Right atrium auricular region (tissue), 2 donors: ENCODE measurements at regions not wholly inside any gene's neighbourhood (a gene's known extent, or its start where the extent isn't known, plus 50 kb on each side); places are given as distances from the start of the nearest gene placed in this dataset.

Experiments used
- DNase-seq: peaks from one replicate; pipeline ENCODE4 v3.0.0-alpha.2; 2019; ENCODE audit warnings: low spot score
- H3K27ac ChIP-seq, 2 donors: fragments of 200-600 bp; sonication (generic); 1 replicate in 1 of 2; 2 replicates in 1 of 2; pipeline ENCODE4 v1.5.1; 2016 to 2019
- H3K27me3 ChIP-seq, 2 donors: fragments of 200-600 bp; sonication (generic); one replicate each; pipeline versions ENCODE4 v1.5.1 to v1.6.0; 2017 to 2019
- H3K36me3 ChIP-seq: fragments of 200-600 bp; sonication (generic); one replicate; pipeline ENCODE4 v1.5.1; 2016
- H3K4me1 ChIP-seq, 2 donors: fragments of 200-600 bp; sonication (generic); one replicate each; pipeline versions ENCODE4 v1.5.1 to v1.6.0; 2017 to 2019
- H3K4me3 ChIP-seq, 2 donors: fragments of 200-600 bp; sonication (generic); 1 replicate in 1 of 2; 2 replicates in 1 of 2; pipeline ENCODE4 v1.5.1; 2017 to 2019; ENCODE audit warnings: mild to moderate bottlenecking in 1 of 2, moderate library complexity in 1 of 2
- H3K9me3 ChIP-seq, 2 donors: fragments of 200-600 bp; sonication (generic); one replicate each; pipeline ENCODE4 v1.5.1; 2019
- CTCF ChIP-seq, 2 donors: fragments of 200-600 bp; sonication (generic); IDR thresholded peaks; one replicate each; pipeline ENCODE4 v1.5.1; 2019; ENCODE audit warnings: antibody characterized with exemption in 2 of 2

DNA sequence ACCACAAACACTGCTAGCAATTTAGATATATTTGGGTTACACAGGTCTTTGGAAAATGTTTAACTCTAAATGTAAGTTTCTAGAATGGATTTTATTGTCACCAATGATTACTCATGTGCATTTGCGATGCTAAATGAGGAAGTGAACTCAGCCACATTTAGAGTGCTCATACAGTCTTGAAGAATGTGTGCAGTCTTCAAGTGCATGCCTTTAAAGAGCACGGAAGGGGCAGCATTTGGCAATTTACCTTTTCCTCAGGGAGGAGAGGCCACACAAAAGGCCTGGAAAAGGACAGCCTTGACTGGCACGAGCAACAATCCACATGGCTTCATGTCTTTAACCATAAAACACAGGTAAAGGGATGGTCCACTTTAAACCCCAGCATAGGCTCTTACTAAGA lies 78.5 kb upstream of the STK17B start:
- no peaks in the 10 kb centered on the region for H3K36me3 ChIP-seq
- H3K4me3 ChIP-seq: no peak overlapping the region
- no peak for TF ChIP-seq CTCF (IDR thresholded peaks at IDR 0.05)
- DNase-seq: no peak
- peaks cover 0 to 15% of the 10 kb centered on the region in 2 donors for H3K4me1 ChIP-seq
- no peak overlapping the region for H3K27ac ChIP-seq
- H3K9me3 ChIP-seq: no peaks in the 10 kb centered on the region
- no peaks in the 10 kb centered on the region for H3K27me3 ChIP-seq

DNA sequence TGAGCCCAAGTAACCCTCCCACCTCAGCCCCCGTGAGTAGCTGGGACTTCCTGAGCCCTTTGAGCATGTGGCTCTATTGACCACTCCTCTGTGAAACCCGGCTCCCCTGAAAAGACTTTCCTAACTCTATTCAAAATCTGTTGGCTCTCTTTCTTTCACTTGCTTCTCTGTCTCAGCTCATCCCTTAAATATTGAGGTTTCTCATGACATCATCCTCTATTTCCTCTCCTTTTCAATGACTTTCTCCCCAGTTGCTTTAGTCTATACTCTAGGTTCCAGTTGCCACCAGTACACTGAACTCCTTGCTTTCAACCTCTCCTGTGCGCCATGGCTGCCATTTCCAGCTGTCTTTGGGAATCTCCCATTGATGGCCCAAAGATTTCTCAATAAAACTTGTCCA lies 79.8 kb upstream of the STK17B start:
- Histone ChIP-seq H3K27me3 (no peaks in the 10 kb centered on the region), H3K27ac (no peak overlapping the region), H3K4me3 (no peak overlapping the region), H3K4me1 (peaks cover 0 to 15% of the 10 kb centered on the region in 2 donors), H3K36me3 (no peaks in the 10 kb centered on the region), H3K9me3 (no peaks in the 10 kb centered on the region)
- TF ChIP-seq CTCF (IDR thresholded peaks at IDR 0.05): no peak
- DNase-seq: no peak

GRCh38 chr2:196252408-196253115 lies 81.2 kb upstream of the STK17B start:
- Histone ChIP-seq H3K27me3 (no peaks in the 10 kb centered on the region), H3K36me3 (no peaks in the 10 kb centered on the region), H3K9me3 (no peaks in the 10 kb centered on the region), H3K4me3 (no peak overlapping the region), H3K27ac (no peak overlapping the region), H3K4me1 (peaks cover 0 to 8% of the 10 kb centered on the region in 2 donors)
- TF ChIP-seq CTCF (IDR thresholded peaks at IDR 0.05): no peak
- no peak for DNase-seq

- no peak overlapping the region for H3K27ac ChIP-seq
- no peaks in the 10 kb centered on the region for H3K36me3 ChIP-seq
- H3K9me3 ChIP-seq: no peaks in the 10 kb centered on the region
- no peaks in the 10 kb centered on the region for H3K27me3 ChIP-seq
- TF ChIP-seq CTCF (IDR thresholded peaks at IDR 0.05): no peak
- H3K4me1 ChIP-seq: peaks cover 0 to 3% of the 10 kb centered on the region in 2 donors
- DNase-seq: no peak
- H3K4me3 ChIP-seq: no peak overlapping the region
Measured at GRCh38 chr2:196253116-196253480, 81.7 kb upstream of the STK17B start.

- H3K36me3 ChIP-seq: no peaks in the 10 kb centered on the region
- H3K9me3 ChIP-seq: no peaks in the 10 kb centered on the region
- no peak overlapping the region for H3K4me3 ChIP-seq
- no peak overlapping the region for H3K27ac ChIP-seq
- H3K27me3 ChIP-seq: no peaks in the 10 kb centered on the region
- no peak for DNase-seq
- H3K4me1 ChIP-seq: no peaks in the 10 kb centered on the region
- TF ChIP-seq CTCF (IDR thresholded peaks at IDR 0.05): no peak
Measured at GRCh38 chr2:196256585-196256984, 85.2 kb upstream of the STK17B start.

GRCh38 chr2:196257086-196257485 lies 85.7 kb upstream of the STK17B start:
- Histone ChIP-seq H3K9me3 (no peaks in the 10 kb centered on the region), H3K4me1 (no peaks in the 10 kb centered on the region), H3K27ac (no peak overlapping the region), H3K4me3 (no peak overlapping the region), H3K36me3 (no peaks in the 10 kb centered on the region), H3K27me3 (no peaks in the 10 kb centered on the region)
- no peak for DNase-seq
- TF ChIP-seq CTCF (IDR thresholded peaks at IDR 0.05): no peak
